ENCODE measurements at regions not wholly inside any gene's neighbourhood (a gene's known extent, or its start where the extent isn't known, plus 50 kb on each side); places are given as distances from the start of the nearest gene placed in this dataset.
"Not testable (repeated sequence)": the region's sequence is repeated elsewhere in the genome, so short reads cannot be mapped to it uniquely, and the experiment has no call there.

DNA sequence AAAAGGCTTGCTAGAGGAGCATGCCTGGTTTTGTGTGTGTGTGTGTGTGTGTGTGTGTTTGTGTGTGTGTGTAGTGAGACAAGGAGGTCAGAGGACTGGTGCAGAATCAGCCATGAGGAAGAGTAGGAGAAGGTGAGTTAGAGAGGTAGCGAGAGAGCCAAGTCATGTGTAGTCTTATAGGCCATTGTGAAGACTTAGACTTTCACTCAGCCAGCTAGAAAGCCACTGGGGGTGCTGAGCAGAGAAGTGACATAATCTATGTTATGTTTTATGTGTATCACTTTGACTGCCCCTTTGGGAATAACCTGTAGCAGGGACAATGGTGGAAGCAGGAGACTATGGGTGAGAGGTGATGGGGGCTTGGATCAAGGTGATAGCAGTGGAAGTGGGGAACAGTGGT lies 180.5 kb upstream of the CLINT1 start:
- no peak for DNase-seq

DNA sequence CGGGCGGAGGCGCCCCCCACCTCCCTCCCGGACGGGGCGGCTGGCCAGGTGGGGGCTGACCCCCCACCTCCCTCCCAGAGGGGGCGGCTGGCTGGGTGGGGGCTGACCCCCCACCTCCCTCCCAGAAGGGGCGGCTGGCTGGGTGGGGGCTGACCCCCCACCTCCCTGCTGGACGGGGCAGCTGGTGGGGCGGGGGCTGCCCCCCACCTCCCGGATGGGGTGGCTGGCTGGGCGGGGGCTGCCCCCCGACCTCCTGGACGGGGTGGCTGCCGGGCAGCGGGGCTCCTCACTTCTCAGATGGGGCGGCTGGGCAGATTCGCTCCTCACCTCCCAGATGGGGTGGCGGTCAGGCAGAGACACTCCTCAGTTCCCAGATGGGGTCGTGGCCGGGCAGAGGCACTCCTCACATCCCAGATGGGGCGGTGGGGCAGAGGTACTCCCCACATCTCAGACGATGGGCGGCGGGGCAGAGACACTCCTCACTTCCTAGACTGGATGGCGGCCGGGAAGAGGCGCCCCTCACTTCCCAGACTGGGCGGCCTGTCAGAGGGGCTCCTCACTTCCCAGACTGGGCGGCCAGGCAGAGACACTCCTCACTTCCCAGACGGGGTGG lies 178.1 kb upstream of the CLINT1 start:
- DNase-seq, result not testable (repeated sequence)

DNA sequence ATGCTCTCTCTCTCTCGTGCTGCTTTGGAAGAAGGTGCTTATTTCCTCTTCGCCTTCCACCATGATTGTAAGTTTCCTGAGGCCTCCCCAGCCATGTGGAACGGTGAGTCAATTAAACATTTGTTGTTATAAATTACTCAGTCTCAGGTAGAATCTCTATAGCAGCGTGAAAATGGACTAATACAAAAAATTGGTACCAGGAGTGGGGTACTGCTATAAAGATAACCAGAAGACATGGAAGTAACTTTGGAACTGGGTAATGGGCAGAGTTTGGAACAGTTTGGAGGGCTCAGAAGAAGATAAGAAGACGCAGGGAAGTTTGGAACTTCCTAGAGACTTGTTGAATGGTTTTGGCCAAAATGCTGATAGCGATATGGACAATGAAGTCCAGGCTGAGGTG lies 175.6 kb upstream of the CLINT1 start:
- DNase-seq, result not testable (repeated sequence)

DNA sequence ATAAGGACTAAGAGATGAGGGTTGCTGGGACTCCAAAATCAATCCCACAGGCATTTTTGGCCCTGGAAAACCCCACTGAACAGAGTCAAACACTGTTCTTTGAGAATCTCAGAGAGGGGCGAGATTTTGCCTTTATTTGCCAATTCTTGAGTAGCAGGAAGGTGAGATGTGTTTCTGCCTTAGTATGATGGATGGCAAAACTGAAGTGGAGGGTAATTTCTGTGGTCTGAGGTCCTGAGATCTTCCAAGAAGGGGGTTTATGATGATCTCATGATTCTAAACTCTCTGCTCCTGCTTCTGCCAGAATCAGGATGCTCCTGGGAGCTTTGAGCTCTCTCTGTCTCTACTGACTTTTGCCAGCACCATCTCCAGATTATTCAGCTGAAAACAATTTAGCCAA lies 174.8 kb upstream of the CLINT1 start:
- DNase-seq, result no peak

GRCh38 chr5:158033076-158033475 lies 174.1 kb upstream of the CLINT1 start:
- no peak for DNase-seq

GRCh38 chr5:158032246-158032645 lies 173.3 kb upstream of the CLINT1 start:
- no peak for DNase-seq

DNA sequence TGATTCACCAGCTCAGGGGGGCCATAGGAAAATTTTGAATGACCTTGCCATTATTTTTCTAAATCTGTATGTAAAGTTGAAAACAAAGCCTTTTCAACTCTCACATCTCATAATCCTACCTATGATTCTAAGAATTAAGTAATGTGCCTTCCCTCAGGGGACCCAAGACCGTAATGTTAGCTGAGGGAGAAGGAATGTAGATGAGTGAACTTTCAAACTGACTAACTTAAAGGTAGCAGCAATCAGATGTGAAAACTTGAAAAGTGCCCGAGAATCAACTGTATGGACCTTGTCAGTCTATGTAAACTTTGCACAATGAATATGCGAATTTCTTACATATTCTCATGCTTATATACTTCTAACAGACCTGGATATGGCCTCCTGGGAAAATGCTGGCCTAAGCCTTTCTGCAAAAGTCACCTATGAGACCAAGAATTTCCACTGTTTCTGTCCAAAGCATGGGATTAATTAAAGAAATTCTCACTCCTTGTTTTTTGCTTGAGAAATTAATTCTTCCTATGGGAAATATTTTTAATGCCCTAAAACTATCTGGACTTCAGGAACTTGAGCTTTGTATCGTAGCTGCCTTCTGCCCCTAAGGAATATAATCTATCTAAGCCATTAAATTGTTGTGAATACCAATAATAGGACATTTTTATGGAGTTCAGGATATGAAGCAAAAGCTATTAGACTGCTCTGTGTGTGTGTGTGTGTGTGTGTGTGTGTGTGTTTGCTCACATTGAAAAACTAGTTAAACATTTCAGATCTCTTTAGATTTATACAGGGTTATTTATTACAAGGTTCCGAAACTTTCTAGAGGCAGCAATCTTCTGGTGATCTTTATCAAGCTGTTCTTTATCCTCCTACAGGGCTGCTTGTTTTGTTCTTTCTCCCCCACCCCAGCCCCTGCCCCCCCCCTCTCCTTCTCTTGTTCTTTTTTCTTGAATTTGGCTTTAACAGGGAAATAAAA lies 169.1 kb upstream of the CLINT1 start:
- DNase-seq, result no peak

DNA sequence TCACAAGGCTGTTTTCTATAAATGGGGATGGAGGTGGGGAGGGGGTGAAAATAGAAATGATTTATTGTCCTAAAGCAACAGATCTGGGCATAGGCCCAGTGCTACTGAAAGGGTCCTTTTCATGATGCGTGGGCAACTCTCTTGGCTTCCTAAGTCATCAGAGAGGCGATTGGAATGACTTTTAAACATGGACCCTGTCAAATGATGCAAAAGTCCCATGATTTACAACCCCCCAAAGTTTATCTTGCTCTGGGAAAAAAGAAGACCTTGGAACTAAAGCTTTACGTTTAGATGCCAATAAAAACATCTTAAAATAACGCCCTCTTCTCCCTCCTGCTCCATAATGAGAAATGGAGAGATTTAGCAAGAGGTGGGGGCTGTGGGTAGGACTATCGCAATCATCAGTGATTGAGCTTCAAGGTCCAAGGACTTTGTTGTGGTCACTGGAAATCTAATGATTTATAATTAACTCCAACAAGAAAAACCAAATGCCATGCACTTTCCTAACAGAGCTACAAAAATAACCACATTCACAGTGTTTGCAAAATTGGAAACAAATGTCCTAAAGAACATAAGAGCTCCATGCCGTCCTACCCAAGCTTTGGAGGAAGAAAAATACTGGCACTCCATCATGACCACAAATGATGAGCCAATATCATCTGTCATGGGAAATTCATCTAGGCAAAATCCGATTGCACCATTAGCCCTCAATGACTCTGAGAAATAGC lies 167.5 kb upstream of the CLINT1 start:
- DNase-seq, result no peak

DNA sequence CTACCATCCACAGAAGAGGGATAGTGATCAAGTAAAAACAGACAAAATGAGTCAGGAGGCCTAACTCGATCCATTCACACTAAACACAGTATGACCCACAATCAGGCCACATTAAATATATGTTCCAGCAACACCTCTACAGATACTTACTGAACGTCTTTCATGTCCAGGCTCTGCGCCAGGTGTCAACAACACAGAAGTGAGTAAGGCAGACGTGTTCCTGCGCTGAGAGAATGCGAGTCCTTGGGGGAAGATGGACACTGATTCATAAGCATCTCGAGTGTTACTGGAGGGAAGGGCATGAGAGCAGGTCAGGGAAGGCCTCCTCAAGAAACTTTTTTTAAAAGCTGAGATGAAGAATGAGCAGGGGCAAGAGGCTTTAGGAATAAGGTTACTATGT lies 164.3 kb upstream of the CLINT1 start:
- no peak for DNase-seq

DNA sequence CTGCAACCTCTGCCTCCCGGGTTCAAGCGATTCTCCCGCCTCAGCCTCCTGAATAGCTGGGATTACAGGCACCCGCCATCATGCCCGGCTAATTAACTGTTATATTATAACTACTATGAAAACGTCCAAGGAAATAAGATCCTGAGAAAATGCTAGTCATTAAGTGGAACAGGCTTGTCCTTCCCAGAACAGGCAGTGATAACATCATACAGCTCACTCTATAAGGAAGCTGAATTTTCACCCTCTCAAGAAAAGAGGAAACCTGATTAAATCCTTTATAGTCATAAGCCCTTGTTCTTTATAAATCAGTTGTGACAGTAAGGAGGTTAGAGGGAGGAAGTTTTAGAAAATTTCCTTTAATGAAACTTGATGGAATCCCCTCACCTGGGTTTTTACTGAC lies 163.9 kb upstream of the CLINT1 start:
- DNase-seq, result no peak

- no peak for DNase-seq
Observed at GRCh38 chr5:158022393-158022792, 163.4 kb upstream of the CLINT1 start.

DNA sequence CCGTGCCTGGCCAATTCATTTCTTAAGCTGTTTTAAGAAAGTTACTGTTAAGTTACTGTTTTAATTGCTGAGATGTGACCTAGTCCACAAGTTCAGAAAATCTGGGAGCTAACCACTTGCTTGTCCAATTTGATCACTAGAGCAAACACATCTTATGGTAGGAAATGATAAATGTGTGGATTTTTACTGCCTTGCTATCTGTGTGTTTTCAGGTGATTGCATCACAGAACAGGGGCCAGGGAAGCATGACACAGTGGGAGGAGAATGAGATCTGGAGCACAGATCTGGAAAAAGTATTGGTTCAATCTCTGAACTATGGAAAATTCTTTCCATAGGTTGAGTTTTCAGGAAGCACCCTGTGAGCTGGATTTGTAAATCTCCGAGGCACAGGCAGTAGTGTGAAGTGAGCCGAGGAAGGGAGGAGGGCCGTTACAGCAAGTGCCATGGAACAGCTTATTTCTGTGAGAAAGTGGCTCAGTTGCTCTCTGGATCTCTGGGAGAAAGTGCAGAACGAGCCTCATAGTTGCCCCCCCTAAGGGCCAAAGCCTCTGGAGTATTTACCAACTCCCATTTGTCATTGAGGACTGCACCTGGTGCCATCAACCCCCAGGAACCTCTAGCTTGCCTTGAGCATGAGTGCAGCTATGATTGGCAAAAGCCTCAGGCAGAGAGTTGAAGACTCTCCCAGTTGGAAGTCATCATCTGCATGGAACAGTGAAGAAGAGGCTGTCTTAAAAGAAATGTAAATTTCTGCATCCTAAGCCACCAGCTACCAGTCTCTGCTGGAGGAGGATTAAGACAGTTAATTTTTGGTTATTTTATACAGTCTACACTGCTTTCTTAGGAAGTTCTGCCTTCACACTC lies 161.8 kb upstream of the CLINT1 start:
- no peak for DNase-seq

GRCh38 chr5:158017469-158017868 lies 158.5 kb upstream of the CLINT1 start:
- DNase-seq, result no peak

DNA sequence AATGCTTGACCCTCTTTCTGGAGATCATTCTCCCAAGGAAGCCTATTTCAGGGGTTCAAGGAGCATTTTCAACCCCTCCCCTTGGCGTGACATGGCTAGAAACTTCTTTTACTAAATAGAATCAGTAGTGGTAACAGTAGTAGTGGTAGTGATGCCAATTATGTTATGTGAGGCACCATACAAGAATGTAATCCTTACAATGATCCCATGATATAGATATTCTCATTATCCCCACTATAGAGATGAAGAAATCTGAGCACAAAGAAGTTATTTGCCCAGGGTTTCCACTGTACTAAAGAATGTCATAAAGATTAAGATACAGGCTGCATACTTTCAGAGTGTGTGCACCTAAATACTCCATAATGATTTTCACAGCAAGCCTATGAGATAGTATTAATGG lies 155.4 kb upstream of the CLINT1 start:
- DNase-seq, result no peak

- peak; percentile 3 for DNase-seq
Observed at GRCh38 chr5:158013939-158014338, 155.0 kb upstream of the CLINT1 start.

DNA sequence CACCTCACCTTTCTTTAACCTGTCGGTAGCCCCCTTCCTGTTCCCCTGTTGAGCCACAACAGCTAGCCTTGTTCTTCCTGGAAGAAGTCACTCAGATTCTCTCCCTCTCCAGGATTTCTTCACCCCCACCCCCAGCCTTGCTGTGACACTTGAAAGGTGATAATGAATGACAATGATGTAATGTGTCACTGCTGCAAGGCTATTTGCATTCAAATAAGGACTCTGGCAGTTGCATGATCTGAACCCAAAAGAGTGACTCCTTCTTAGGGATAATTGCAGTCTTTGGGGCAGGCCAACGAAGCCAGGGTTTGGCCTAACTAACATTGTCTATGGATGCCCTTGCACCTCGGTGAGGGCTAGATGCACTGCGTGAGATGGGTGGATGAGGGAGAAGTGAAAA lies 154.4 kb upstream of the CLINT1 start:
- no peak for DNase-seq

GRCh38 chr5:158011422-158011821 lies 152.5 kb upstream of the CLINT1 start:
- no peak for DNase-seq

- no peak for DNase-seq
Observed at GRCh38 chr5:158010831-158011230, 151.9 kb upstream of the CLINT1 start.

DNA sequence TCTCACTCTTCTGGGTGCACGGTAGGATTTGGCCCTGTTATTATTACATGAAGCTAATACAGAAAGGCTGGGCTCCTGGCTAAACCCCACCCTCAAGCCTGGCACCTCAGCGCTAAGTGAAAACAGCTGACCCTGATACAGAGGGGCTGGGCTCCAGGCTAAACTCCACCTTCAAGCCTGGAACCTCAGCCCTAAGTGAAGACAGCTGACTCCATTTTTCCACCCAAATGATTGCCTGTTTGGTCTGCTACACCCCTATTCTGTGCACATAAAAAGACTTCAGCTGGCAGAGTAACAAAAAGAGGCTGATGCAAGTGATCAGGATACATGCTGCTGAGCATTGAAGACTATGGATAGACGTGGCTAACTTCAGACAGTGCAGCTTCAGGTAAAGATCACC lies 148.4 kb upstream of the CLINT1 start:
- DNase-seq, result no peak

DNA sequence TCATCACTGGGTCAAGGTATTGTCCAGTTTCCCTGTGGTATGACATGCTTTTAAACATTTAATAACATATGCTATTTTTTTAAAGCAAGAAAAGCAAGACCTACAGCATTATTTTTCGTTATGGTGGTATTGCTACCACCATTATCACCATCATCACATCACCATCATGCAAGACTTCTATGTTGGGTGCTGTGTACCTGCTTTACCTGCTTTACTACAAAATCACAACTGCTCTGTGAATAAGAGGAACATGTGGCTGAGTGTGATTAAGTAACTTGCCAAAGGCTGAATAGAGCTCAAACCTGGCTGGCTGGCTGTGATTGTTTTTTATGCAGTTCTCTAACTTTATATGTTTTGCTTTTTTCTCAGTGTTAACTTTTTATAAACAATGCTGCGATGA lies 140.8 kb upstream of the CLINT1 start:
- DNase-seq, result no peak

- no peak for DNase-seq
Observed at GRCh38 chr5:157997991-157998504, 139.1 kb upstream of the CLINT1 start.

DNA sequence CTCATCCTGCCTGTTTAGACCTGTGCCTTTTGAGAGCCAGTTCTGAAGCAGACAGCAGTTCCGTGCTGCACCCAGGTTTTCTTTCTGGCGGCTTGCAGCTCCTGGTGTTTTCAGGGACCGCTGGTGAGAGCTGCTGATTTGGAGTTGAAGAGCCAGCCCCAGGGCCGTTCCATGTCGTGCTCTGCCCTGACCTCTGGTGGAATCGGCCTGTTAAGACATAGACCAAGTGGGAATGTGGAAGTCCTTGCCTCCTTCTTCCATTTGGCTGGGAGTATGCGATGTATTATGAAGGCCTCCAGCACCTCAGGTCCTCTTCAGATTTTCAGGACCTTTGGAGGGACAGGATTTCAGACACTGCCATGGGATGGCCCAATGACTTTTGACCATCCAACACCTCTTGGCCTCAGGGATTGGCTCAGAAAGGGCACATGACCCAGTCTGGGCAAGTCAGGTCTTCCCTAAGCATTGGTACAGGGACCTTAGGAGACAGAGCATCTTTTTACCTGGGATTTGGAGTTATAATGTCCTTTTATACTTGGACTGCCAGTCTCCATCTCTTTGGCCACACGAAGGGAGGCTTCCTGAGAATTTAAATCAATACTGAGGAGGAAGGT lies 136.1 kb upstream of the CLINT1 start:
- peak; percentile 54 for DNase-seq

All from hematopoietic multipotent progenitor cell treated with erythropoietin and hydrocortisone succinate and interleukin-3 and kit ligand, for 8 days (in vitro differentiated cells).